ENCODE measurements at regions not wholly inside any gene's neighbourhood (a gene's known extent, or its start where the extent isn't known, plus 50 kb on each side); places are given as distances from the start of the nearest gene placed in this dataset.

- no peak overlapping the region for H3K4me3 ChIP-seq (ENCODE audit: low read depth, low read length)
- H3K9me3 ChIP-seq (ENCODE audit: control insufficient read depth, insufficient read depth, low read length) = no peaks in the 10 kb centered on the region
- no peak overlapping the region for H3K27ac ChIP-seq (ENCODE audit: low read depth, low read length)
- H3K36me3 ChIP-seq (ENCODE audit: control insufficient read depth, insufficient read depth, low read length) = no peaks in the 10 kb centered on the region
- no peaks in the 10 kb centered on the region for H3K27me3 ChIP-seq (ENCODE audit: control insufficient read depth, insufficient read depth, low read length)
- H3K4me1 ChIP-seq (ENCODE audit: control insufficient read depth, insufficient read depth, low read length) = no peaks in the 10 kb centered on the region
- no peak overlapping the region for H3K9ac ChIP-seq (ENCODE audit: low read depth, low read length)
Observed at GRCh38 chr3:44092497-44092896, 149.2 kb upstream of the TOPAZ1 start.

DNA sequence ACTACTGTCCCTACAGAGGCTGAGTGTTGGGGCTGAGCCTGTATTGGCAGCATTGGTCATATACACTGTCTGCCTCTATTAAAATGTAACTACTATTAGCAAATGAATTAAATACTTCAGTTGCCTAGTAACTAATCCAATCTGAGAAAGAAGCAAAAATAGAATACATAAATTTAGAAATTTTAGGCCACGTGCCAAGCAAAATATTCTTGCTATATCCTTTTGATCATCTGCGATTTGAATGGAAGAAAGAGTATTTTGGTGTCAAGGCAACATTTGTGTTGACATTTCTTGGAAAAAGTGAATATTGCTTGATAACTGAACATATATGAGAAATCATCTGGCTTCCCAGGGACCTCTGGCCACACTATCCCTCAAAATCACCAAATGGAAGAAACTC is 148.2 kb upstream of the TOPAZ1 start:
- H3K36me3 ChIP-seq (ENCODE audit: control insufficient read depth, insufficient read depth, low read length) = no peaks in the 10 kb centered on the region
- no peaks in the 10 kb centered on the region for H3K27me3 ChIP-seq (ENCODE audit: control insufficient read depth, insufficient read depth, low read length)
- H3K9ac ChIP-seq (ENCODE audit: low read depth, low read length) = no peak overlapping the region
- H3K4me1 ChIP-seq (ENCODE audit: control insufficient read depth, insufficient read depth, low read length) = peaks cover 3% of the 10 kb centered on the region
- H3K4me3 ChIP-seq (ENCODE audit: low read depth, low read length) = no peak overlapping the region
- H3K27ac ChIP-seq (ENCODE audit: low read depth, low read length) = no peak overlapping the region
- H3K9me3 ChIP-seq (ENCODE audit: control insufficient read depth, insufficient read depth, low read length) = no peaks in the 10 kb centered on the region

DNA sequence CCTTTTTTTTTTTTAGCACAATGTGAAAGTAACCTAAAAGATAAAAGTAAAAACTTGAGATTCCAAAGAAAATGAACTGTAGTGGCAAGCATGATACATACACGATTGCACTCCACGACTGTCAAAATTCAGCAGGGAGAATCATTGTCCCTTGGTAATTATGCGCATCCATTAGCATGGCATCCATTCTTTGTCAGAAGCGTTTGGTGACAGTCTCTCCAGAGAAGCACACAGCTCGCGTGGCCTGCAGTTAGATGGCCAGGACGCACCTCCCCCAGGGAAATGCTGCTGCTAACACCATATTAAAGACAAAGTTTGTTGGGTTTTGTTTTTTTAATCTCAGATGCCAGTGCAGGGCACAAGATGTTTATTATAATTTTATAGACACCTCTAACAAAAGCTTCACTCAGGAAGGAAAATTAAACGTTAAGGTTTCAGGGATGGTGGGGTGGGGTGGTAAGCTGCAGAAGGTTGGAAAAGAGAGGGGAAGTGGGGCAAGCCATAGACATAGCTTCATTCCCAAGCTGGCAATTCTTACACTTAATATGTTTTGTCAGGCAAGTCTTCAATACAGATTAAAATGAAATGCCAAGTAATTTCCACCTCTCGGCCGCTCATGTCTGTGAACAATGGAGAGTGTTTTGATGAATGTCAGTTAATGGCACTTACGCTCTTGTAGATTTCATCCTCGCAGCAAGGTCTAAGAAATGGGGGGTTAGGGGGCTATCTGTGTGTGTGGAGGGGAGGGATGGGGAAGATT is 142.8 kb upstream of the TOPAZ1 start:
- H3K4me1 ChIP-seq (ENCODE audit: control insufficient read depth, insufficient read depth, low read length) = peaks cover 7% of the 10 kb centered on the region
- H3K9ac ChIP-seq (ENCODE audit: low read depth, low read length) = no peak overlapping the region
- no peak overlapping the region for H3K4me3 ChIP-seq (ENCODE audit: low read depth, low read length)
- no peaks in the 10 kb centered on the region for H3K27me3 ChIP-seq (ENCODE audit: control insufficient read depth, insufficient read depth, low read length)
- no peak overlapping the region for H3K27ac ChIP-seq (ENCODE audit: low read depth, low read length)
- H3K9me3 ChIP-seq (ENCODE audit: control insufficient read depth, insufficient read depth, low read length) = no peaks in the 10 kb centered on the region
- no peaks in the 10 kb centered on the region for H3K36me3 ChIP-seq (ENCODE audit: control insufficient read depth, insufficient read depth, low read length)

DNA sequence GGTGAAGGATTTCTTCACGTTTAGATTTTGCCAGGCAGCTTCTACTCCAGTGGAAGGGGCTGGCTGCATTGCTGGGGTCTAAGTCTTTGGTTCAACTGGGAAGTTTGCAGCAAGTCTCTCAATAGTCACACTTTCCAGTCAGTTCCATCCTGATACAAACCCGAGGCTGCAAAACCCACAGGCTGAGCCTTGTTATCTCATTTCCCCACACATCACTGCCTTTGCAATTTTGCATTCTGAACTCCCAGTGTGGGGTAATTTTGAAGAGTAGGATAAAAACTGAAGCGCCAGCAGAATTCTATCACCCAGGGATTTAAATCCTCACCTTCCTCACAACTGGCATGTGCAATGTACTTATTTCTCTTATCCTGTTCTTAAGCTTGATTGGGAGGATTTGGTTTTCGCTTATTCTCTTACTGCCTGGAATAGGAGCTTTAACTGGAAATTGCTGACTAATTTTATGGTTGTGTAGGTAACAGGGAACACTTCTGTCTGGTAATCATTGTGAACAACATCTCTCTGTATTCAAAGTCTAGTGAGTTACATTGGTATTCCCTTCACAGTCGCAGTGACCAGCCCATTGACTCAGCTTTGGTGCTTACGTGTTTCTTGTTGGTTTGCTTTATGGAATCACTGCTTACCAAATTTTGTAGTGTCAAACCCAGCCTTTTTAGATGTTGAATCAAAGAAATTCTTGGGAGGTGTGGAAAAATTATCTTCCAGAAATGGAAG is 142.0 kb upstream of the TOPAZ1 start:
- H3K4me1 ChIP-seq (ENCODE audit: control insufficient read depth, insufficient read depth, low read length) = peaks cover 7% of the 10 kb centered on the region
- no peaks in the 10 kb centered on the region for H3K9me3 ChIP-seq (ENCODE audit: control insufficient read depth, insufficient read depth, low read length)
- no peak overlapping the region for H3K9ac ChIP-seq (ENCODE audit: low read depth, low read length)
- H3K4me3 ChIP-seq (ENCODE audit: low read depth, low read length) = no peak overlapping the region
- no peak overlapping the region for H3K27ac ChIP-seq (ENCODE audit: low read depth, low read length)
- H3K36me3 ChIP-seq (ENCODE audit: control insufficient read depth, insufficient read depth, low read length) = no peaks in the 10 kb centered on the region
- H3K27me3 ChIP-seq (ENCODE audit: control insufficient read depth, insufficient read depth, low read length) = no peaks in the 10 kb centered on the region

- Histone ChIP-seq H3K36me3 (ENCODE audit: control insufficient read depth, insufficient read depth, low read length) (no peaks in the 10 kb centered on the region), H3K27me3 (ENCODE audit: control insufficient read depth, insufficient read depth, low read length) (no peaks in the 10 kb centered on the region), H3K9me3 (ENCODE audit: control insufficient read depth, insufficient read depth, low read length) (no peaks in the 10 kb centered on the region), H3K4me1 (ENCODE audit: control insufficient read depth, insufficient read depth, low read length) (peaks cover 7% of the 10 kb centered on the region), H3K9ac (ENCODE audit: low read depth, low read length) (no peak overlapping the region), H3K27ac (ENCODE audit: low read depth, low read length) (no peak overlapping the region), H3K4me3 (ENCODE audit: low read depth, low read length) (no peak overlapping the region)
Observed at GRCh38 chr3:44100298-44100695, 141.4 kb upstream of the TOPAZ1 start.

DNA sequence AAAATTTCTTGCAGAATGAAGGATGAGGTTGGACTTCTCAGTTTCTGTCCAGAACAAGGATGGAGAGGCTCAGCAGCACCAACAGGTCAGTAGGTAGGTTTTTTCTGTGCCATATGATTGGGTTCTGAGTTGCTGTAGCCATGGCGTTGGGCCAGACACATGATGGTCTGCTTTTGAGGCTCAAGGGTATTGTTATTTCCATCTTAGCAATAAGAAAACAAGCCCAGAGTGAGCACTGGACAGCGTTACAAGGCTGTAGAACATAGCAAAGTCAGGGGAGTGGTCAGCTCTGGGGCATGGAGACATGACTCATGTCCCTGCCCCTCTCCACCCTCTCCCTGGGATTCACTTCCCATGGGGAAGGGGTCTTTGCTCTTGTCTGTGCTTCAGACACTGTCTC is 137.6 kb upstream of the TOPAZ1 start:
- H3K4me3 ChIP-seq (ENCODE audit: low read depth, low read length) = no peak overlapping the region
- H3K27me3 ChIP-seq (ENCODE audit: control insufficient read depth, insufficient read depth, low read length) = no peaks in the 10 kb centered on the region
- no peaks in the 10 kb centered on the region for H3K36me3 ChIP-seq (ENCODE audit: control insufficient read depth, insufficient read depth, low read length)
- no peak overlapping the region for H3K27ac ChIP-seq (ENCODE audit: low read depth, low read length)
- no peaks in the 10 kb centered on the region for H3K9me3 ChIP-seq (ENCODE audit: control insufficient read depth, insufficient read depth, low read length)
- no peaks in the 10 kb centered on the region; the same call in 1 of the 2 replicates for H3K4me1 ChIP-seq (ENCODE audit: control insufficient read depth, insufficient read depth, low read length)
- H3K9ac ChIP-seq (ENCODE audit: low read depth, low read length) = no peak overlapping the region

- Histone ChIP-seq H3K27ac (ENCODE audit: low read depth, low read length) (peak overlapping the region; percentile 12), H3K4me3 (ENCODE audit: low read depth, low read length) (no peak overlapping the region), H3K9ac (ENCODE audit: low read depth, low read length) (no peak overlapping the region), H3K4me1 (ENCODE audit: control insufficient read depth, insufficient read depth, low read length) (no peaks in the 10 kb centered on the region; the same call in 1 of the 2 replicates), H3K9me3 (ENCODE audit: control insufficient read depth, insufficient read depth, low read length) (no peaks in the 10 kb centered on the region), H3K27me3 (ENCODE audit: control insufficient read depth, insufficient read depth, low read length) (no peaks in the 10 kb centered on the region), H3K36me3 (ENCODE audit: control insufficient read depth, insufficient read depth, low read length) (no peaks in the 10 kb centered on the region)
Observed at GRCh38 chr3:44104668-44105321, 136.9 kb upstream of the TOPAZ1 start.

GRCh38 chr3:44105571-44105970 is 136.1 kb upstream of the TOPAZ1 start:
- Histone ChIP-seq H3K9me3 (ENCODE audit: control insufficient read depth, insufficient read depth, low read length) (no peaks in the 10 kb centered on the region), H3K4me3 (ENCODE audit: low read depth, low read length) (no peak overlapping the region), H3K27me3 (ENCODE audit: control insufficient read depth, insufficient read depth, low read length) (no peaks in the 10 kb centered on the region), H3K9ac (ENCODE audit: low read depth, low read length) (no peak overlapping the region), H3K27ac (ENCODE audit: low read depth, low read length) (no peak overlapping the region), H3K36me3 (ENCODE audit: control insufficient read depth, insufficient read depth, low read length) (no peaks in the 10 kb centered on the region; the same call in 1 of the 2 replicates), H3K4me1 (ENCODE audit: control insufficient read depth, insufficient read depth, low read length) (no peaks in the 10 kb centered on the region; the same call in 1 of the 2 replicates)

- H3K27ac ChIP-seq (ENCODE audit: low read depth, low read length) = no peak overlapping the region
- no peaks in the 10 kb centered on the region for H3K9me3 ChIP-seq (ENCODE audit: control insufficient read depth, insufficient read depth, low read length)
- no peak overlapping the region for H3K4me3 ChIP-seq (ENCODE audit: low read depth, low read length)
- no peaks in the 10 kb centered on the region for H3K27me3 ChIP-seq (ENCODE audit: control insufficient read depth, insufficient read depth, low read length)
- no peaks in the 10 kb centered on the region; the same call in 1 of the 2 replicates for H3K4me1 ChIP-seq (ENCODE audit: control insufficient read depth, insufficient read depth, low read length)
- no peaks in the 10 kb centered on the region; the same call in 1 of the 2 replicates for H3K36me3 ChIP-seq (ENCODE audit: control insufficient read depth, insufficient read depth, low read length)
- H3K9ac ChIP-seq (ENCODE audit: low read depth, low read length) = no peak overlapping the region
Observed at GRCh38 chr3:44106756-44107155, 134.9 kb upstream of the TOPAZ1 start.

GRCh38 chr3:44108481-44108880 is 133.2 kb upstream of the TOPAZ1 start:
- Histone ChIP-seq H3K9me3 (ENCODE audit: control insufficient read depth, insufficient read depth, low read length) (no peaks in the 10 kb centered on the region), H3K27me3 (ENCODE audit: control insufficient read depth, insufficient read depth, low read length) (no peaks in the 10 kb centered on the region), H3K9ac (ENCODE audit: low read depth, low read length) (no peak overlapping the region), H3K36me3 (ENCODE audit: control insufficient read depth, insufficient read depth, low read length) (no peaks in the 10 kb centered on the region; the same call in 1 of the 2 replicates), H3K4me3 (ENCODE audit: low read depth, low read length) (no peak overlapping the region), H3K4me1 (ENCODE audit: control insufficient read depth, insufficient read depth, low read length) (no peaks in the 10 kb centered on the region; the same call in 1 of the 2 replicates), H3K27ac (ENCODE audit: low read depth, low read length) (no peak overlapping the region)
